Adrenal gland (tissue), 9 donors: ENCODE measurements at regions not wholly inside any gene's neighbourhood (a gene's known extent, or its start where the extent isn't known, plus 50 kb on each side); places are given as distances from the start of the nearest gene placed in this dataset.

Experiments
- DNase-seq, 7 donors: peaks; one replicate each; pipeline ENCODE4 v3.0.0-alpha.2; 2019 to 2020
- H3K27ac ChIP-seq, 5 donors: fragments of 200-600 bp; sonication (generic) in 4 of 5; 1 replicate in 3 of 5; 2 replicates in 2 of 5; pipeline versions ENCODE4 v1.5.1 to v1.8.0; 2016 to 2020; ENCODE audit warnings: mild to moderate bottlenecking in 1 of 5
- H3K27me3 ChIP-seq: fragments of 200-600 bp; 2 replicates; pipeline ENCODE4 v1.8.0; 2021
- H3K36me3 ChIP-seq, 2 donors: fragments of 200-600 bp; replicated peaks in 1 of 2; 1 replicate in 1 of 2; 2 replicates in 1 of 2; pipeline versions ENCODE4 v1.5.1 to v1.8.0; 2018 to 2022
- H3K4me1 ChIP-seq, 2 donors: fragments of 200-600 bp; replicated peaks in 1 of 2; 1 replicate in 1 of 2; 2 replicates in 1 of 2; pipeline versions ENCODE4 v1.5.1 to v1.8.0; 2018 to 2021
- H3K4me3 ChIP-seq, 4 donors: fragments of 200-600 bp; sonication (generic) in 3 of 4; one replicate each; pipeline ENCODE4 v1.5.1; 2016 to 2018
- H3K9me3 ChIP-seq, 3 donors: fragments of 200-600 bp; sonication (generic) in 1 of 3; replicated peaks in 1 of 3; 1 replicate in 2 of 3; 2 replicates in 1 of 3; pipeline versions ENCODE4 v1.5.1 to v1.8.0; 2016 to 2021
- POLR2A ChIP-seq, 2 donors: fragments of 450-650 bp; IDR thresholded peaks; one replicate each; pipeline ENCODE4 v1.6.1; 2017; ENCODE audit warnings: antibody characterized with exemption in 2 of 2, mild to moderate bottlenecking in 2 of 2, moderate library complexity in 1 of 2
- WGBS, 4 donors: extraction: QIAGEN DNeasy Blood & Tissue Kit in 2 of 4; methylation state at CpG; one replicate each; pipeline versions ENCODE4 v1.1.5 to v1.1.7; 2013 to 2017; 5-methylcytosine and 5-hydroxymethylcytosine counted together
- intact Hi-C, 2 donors: fragments of 100-400 bp; cut with DNase I; formaldehyde crosslinking; loops; one replicate each; pipeline versions ENCODE4 v1.14.1 to v1.15.0; 2022 to 2023
- TF ChIP-seq, protein P1 (sequence below), 6 experiments: fragments of 450-650 bp in 4 of 6; fragments of 200-600 bp in 2 of 6; sonication (generic) in 1 of 6; IDR thresholded peaks; 1 replicate in 5 of 6; 2 replicates in 1 of 6; pipeline versions ENCODE4 v1.5.1 to v1.8.0; 2016 to 2021; ENCODE audit warnings: antibody characterized with exemption in 6 of 6, mild to moderate bottlenecking in 2 of 6, moderate library complexity in 1 of 6
- donor health status: healthy with polysubstance abuse.
- donor health status: Bipolar disorder and iron deficiency.
- donor health status: DM: yes; HTN: yes; CAD: no.
- donor health status: DM: no; HTN: no; CAD: no.
- donor health status: DM: no; HTN: no; CAD: no.

DNA sequence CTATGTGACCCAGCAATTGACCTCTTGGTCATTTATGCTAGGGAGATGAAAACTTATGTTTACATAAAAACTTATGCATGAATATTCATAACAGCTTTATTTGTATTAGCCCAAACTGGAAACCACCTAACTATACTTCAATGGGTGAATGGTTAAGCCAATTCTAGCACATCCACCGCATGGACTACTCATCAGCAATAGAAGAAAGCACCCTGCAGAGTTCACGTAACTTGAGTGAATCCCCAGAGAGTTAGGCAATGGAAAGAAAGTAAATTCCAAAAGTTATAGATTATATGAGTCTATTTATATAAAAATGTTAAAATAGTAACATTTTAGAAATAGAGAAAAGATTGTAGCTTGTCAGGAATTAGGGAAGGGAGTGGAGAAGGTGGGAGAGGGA is 60.2 kb upstream of the NRG3 start:
- no peak for DNase-seq
- Histone ChIP-seq H3K27ac (no peak overlapping the region), H3K4me1 (no peaks in the 10 kb centered on the region), H3K4me3 (no peak overlapping the region), H3K36me3 (no peaks in the 10 kb centered on the region), H3K9me3 (no peaks in the 10 kb centered on the region), H3K27me3 (no peaks in the 10 kb centered on the region)
- intact Hi-C loops, result no loop called here
- TF ChIP-seq, protein P1, sequence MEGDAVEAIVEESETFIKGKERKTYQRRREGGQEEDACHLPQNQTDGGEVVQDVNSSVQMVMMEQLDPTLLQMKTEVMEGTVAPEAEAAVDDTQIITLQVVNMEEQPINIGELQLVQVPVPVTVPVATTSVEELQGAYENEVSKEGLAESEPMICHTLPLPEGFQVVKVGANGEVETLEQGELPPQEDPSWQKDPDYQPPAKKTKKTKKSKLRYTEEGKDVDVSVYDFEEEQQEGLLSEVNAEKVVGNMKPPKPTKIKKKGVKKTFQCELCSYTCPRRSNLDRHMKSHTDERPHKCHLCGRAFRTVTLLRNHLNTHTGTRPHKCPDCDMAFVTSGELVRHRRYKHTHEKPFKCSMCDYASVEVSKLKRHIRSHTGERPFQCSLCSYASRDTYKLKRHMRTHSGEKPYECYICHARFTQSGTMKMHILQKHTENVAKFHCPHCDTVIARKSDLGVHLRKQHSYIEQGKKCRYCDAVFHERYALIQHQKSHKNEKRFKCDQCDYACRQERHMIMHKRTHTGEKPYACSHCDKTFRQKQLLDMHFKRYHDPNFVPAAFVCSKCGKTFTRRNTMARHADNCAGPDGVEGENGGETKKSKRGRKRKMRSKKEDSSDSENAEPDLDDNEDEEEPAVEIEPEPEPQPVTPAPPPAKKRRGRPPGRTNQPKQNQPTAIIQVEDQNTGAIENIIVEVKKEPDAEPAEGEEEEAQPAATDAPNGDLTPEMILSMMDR (IDR thresholded peaks at IDR 0.05), result no peak
- 79 to 86% (median 82%) methylated on average over 2 of the region's 2 CpGs for WGBS, 4 donors

DNA sequence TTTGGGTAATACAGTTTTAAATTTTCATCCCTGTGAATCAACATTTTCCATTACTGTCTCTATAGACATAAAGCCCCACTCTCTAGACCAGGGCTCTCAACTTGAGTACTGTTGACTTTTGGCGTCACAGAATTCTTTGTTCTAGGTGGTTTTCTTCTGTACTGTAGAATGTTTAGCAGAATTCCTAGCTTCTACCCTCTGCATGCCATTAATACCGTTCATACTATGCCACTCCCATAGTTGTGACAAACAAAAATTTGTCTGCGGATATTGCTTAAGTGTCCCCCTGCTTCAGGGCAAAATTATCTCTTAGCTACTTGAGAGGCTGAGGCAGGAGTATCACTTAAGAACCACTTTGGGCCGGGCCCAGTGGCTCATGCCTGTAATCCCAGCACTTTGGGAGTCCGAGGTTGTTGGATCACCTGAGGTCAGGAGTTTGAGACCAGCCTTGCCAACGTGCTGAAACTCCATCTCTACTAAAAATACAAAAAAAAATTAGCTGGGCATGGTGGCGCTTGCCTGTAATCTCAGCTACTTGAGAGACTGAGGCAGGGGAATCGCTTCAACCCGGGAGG is 57.3 kb upstream of the NRG3 start:
- TF ChIP-seq, protein P1 (IDR thresholded peaks at IDR 0.05), result no peak
- no peak for TF ChIP-seq POLR2A (IDR thresholded peaks at IDR 0.05)
- Histone ChIP-seq H3K9me3 (no peaks in the 10 kb centered on the region), H3K27me3 (no peaks in the 10 kb centered on the region), H3K36me3 (no peaks in the 10 kb centered on the region), H3K4me1 (no peaks in the 10 kb centered on the region), H3K27ac (no peak overlapping the region), H3K4me3 (no peak overlapping the region)
- no peak for DNase-seq
- WGBS, 4 donors, result 79 to 84% (median 80%) methylated on average over 8 to 9 of the region's 9 CpGs
- intact Hi-C loops, result no loop called here

DNA sequence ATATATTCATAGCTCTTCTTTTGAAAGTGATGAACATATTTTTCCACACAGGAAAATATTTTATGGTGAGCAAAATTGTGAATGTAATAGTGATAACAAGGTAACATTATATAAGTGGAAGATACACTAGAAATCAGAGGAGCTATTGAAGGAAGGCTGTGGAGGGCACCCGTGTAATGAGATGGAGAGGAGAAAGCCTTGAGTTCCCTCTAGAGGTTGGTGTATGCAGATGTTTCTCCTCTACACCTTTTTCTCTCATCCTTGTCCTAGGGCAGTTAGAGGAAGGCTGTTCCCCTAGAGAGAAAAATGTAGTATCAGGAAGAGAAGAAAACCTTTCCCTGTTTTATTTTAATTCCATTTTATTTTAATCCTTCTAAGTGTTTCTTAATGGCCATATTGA is 54.6 kb upstream of the NRG3 start:
- H3K4me3 ChIP-seq, result no peak overlapping the region
- no peak for DNase-seq
- no peaks in the 10 kb centered on the region for H3K4me1 ChIP-seq
- intact Hi-C loops, result no loop called here
- TF ChIP-seq POLR2A (IDR thresholded peaks at IDR 0.05), result no peak
- TF ChIP-seq, protein P1 (IDR thresholded peaks at IDR 0.05), result no peak
- 0 to 9% (median 5%) methylated on average over 1 of the region's 1 CpG for WGBS, 4 donors
- H3K36me3 ChIP-seq, result no peaks in the 10 kb centered on the region
- H3K27ac ChIP-seq, result no peak overlapping the region
- H3K9me3 ChIP-seq, result no peaks in the 10 kb centered on the region
- H3K27me3 ChIP-seq, result no peaks in the 10 kb centered on the region
